Gastrocnemius medialis (tissue), 4 donors: ENCODE measurements at regions not wholly inside any gene's neighbourhood (a gene's known extent, or its start where the extent isn't known, plus 50 kb on each side); places are given as distances from the start of the nearest gene placed in this dataset.

Source experiments
- POLR2A ChIP-seq, 2 donors: fragments of 450-650 bp; IDR thresholded peaks; one replicate each; pipeline ENCODE4 v1.6.1; 2017; ENCODE audit warnings: antibody characterized with exemption in 2 of 2, mild to moderate bottlenecking in 2 of 2, moderate library complexity in 2 of 2
- TF ChIP-seq, protein P1 (sequence below), 5 experiments: fragments of 450-650 bp in 3 of 5; fragments of 200-600 bp in 2 of 5; sonication (generic) in 2 of 5; IDR thresholded peaks in 4 of 5; conservative IDR thresholded peaks in 1 of 5; 1 replicate in 4 of 5; 2 replicates in 1 of 5; pipeline ENCODE4 v1.5.1; 2016 to 2019; ENCODE audit warnings: antibody characterized with exemption in 5 of 5, mild to moderate bottlenecking in 3 of 5, moderate library complexity in 3 of 5

GRCh38 chr16:7998789-7999453 is 591.4 kb downstream of the TMEM114 start:
- TF ChIP-seq POLR2A (IDR thresholded peaks at IDR 0.05): no peak
- TF ChIP-seq, protein P1, sequence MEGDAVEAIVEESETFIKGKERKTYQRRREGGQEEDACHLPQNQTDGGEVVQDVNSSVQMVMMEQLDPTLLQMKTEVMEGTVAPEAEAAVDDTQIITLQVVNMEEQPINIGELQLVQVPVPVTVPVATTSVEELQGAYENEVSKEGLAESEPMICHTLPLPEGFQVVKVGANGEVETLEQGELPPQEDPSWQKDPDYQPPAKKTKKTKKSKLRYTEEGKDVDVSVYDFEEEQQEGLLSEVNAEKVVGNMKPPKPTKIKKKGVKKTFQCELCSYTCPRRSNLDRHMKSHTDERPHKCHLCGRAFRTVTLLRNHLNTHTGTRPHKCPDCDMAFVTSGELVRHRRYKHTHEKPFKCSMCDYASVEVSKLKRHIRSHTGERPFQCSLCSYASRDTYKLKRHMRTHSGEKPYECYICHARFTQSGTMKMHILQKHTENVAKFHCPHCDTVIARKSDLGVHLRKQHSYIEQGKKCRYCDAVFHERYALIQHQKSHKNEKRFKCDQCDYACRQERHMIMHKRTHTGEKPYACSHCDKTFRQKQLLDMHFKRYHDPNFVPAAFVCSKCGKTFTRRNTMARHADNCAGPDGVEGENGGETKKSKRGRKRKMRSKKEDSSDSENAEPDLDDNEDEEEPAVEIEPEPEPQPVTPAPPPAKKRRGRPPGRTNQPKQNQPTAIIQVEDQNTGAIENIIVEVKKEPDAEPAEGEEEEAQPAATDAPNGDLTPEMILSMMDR (IDR thresholded peaks at IDR 0.05 in 4 of 5, conservative IDR thresholded peaks at IDR 0.05 in 1 of 5): no peak
